Left renal cortex interstitium (tissue), 4 donors: ENCODE measurements at regions not wholly inside any gene's neighbourhood (a gene's known extent, or its start where the extent isn't known, plus 50 kb on each side); places are given as distances from the start of the nearest gene placed in this dataset.

ENCODE experiments used
- DNase-seq, 4 donors: peaks; one replicate each; pipeline ENCODE4 v3.0.0-alpha.2; 2013; ENCODE audit warnings: low read depth in 4 of 4, low spot score in 2 of 4, missing footprints in 1 of 4

DNA sequence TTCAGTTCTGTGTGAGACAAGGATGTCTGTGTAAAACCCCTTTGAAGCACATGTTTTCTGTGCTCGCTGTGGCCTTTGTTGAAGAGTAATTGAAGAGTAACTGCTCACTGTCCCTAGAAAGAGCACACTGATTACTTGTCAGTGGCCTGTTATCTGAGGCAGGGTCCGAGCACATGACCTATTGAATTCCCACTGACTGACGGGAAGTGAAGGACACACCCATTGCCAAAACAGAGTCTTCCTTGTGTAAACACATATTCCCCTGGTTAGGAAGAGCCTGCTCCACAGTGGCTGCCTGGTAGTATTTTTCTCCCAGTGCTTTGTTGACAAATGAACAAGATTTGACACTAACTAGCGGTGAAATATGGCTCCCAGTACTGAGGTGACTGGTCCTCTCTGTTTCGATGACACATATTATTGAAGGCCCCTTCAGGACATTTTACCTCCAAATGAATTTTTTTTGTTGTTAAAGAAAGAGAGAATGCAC is 148.5 kb upstream of the GYPC start:
- DNase-seq = peak in 2 of 4 donors; percentile 12 to 13

- DNase-seq = no peak
Observed at GRCh38 chr2:126510356-126510755, 145.6 kb upstream of the GYPC start.

DNA sequence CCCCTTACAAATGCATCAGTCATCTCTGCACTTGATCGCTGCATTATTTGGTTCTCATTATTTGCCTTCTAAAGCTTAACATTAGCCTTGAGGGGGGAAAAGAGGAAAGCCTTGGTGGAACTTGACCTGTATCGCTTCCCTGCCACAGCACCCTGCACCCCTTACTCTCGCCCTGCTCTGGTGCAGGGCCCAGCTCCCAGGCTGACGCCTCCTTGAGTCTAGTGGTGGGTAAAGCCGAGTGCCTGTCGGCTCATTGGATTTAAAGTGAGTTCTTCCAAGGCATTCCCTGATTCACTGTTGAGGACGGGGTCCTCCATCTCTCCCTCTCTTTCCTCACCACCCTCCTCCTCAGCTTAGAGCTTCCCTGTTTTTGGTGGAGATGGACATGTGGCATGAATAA is 145.0 kb upstream of the GYPC start:
- no peak for DNase-seq

GRCh38 chr2:126512026-126512425 is 143.9 kb upstream of the GYPC start:
- DNase-seq = peak in 2 of 4 donors; percentile 14 to 28

- no peak for DNase-seq
Observed at GRCh38 chr2:126513033-126513432, 142.9 kb upstream of the GYPC start.

GRCh38 chr2:126515471-126515870 is 140.5 kb upstream of the GYPC start:
- DNase-seq = no peak

- no peak for DNase-seq
Observed at GRCh38 chr2:126518196-126518595, 137.8 kb upstream of the GYPC start.

GRCh38 chr2:126527836-126528490 is 128.0 kb upstream of the GYPC start:
- DNase-seq = no peak

GRCh38 chr2:126531029-126531428 is 124.9 kb upstream of the GYPC start:
- DNase-seq = no peak

GRCh38 chr2:126534478-126534877 is 121.5 kb upstream of the GYPC start:
- no peak for DNase-seq

DNA sequence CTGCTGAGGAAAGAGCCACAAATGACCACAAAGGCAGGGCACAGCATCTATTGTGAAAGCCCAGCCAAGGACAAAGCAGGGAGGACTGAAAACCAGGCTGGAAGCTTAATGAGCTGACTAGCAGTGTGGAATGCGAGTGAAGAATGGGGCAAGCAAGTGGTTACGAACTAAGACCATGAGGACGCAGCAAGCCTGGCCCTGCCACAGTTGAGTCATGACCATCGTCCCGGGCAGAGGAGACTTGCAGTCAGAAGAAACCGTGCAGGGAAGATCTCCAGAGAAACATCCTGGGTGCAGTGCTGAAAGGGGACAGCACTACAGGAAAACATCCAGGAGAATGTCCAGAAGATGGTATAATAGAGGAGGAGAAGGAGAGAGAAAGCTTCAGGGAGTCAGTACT is 120.5 kb upstream of the GYPC start:
- DNase-seq = no peak

GRCh38 chr2:126536605-126537200 is 119.3 kb upstream of the GYPC start:
- DNase-seq = no peak

- no peak for DNase-seq
Observed at GRCh38 chr2:126539101-126539500, 116.9 kb upstream of the GYPC start.

DNA sequence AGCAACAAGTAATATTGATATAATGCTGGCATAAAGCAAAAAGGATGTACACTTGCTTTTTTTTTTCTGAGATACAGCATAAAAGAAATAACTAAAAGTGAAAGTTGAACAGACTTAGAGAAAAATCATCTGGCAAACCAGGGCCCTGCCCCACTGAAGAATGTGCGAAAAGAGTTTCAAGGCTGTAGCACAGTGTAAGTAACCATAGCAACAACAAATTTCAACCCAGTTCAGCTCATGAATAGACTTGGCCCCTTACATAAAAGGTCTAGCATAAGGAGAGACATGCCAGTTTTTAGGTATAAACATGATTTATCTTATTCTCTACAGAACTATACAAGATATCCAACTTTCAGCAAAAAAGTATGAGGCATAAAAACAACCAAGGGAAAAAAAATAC is 113.7 kb upstream of the GYPC start:
- no peak for DNase-seq

DNA sequence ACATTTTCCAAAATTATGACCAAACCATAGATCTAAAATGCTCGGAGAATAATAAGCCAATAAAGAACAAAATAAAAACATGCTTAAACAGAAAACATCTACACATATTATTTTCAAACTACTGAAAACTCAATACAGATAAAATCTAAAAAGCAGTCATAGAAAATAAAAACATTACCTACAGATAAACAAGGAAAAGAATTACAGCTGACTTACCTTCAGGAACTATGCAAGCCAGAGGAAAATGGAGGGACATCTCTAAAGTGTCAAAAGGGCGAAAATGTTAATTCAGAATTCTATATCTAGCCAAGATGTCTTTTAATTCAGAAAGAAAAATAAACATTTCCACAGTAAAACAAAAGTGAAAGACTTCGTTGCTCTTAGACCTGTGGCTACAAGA is 112.9 kb upstream of the GYPC start:
- no peak for DNase-seq

DNA sequence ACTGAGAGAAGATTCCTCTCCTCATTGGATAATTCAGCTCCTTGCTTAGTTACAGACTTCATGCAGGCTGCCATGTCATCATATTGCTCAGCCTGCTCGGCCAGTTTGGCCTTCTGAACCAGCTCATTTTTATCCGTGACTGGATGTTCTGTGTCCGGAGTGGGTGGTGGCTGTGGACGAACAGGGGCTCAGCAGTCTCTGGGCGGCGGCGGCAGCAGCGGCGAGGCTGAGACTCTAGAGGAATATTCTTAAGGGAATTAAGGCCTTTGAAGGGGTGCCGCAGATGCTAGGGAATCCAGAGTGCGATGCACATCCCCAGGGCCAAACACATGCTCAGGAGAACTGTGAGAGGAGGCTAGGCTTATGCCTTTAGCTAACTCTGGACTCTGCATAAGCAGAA is 97.9 kb upstream of the GYPC start:
- no peak for DNase-seq

- no peak for DNase-seq
Observed at GRCh38 chr2:126568734-126569133, 87.2 kb upstream of the GYPC start.

DNA sequence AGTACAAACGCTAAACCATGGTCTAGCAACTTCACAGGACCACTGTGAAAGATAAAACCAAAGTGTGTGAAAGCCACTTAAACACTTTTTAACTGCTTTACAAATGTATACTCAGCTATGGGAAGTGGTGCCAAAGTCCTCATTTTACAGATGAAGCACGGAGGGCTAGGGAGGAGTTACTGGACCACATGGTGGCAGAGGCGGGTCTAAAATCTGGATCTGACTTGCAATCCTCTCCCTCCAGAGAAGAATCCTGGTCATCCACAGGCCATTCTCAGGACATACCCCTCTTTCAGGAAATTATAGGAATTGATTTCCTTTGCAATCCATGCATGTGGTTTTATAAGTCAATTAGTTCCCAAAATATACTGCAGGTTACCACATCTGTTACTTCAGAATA is 84.6 kb upstream of the GYPC start:
- no peak for DNase-seq

- DNase-seq = no peak
Observed at GRCh38 chr2:126575631-126576030, 80.3 kb upstream of the GYPC start.

DNA sequence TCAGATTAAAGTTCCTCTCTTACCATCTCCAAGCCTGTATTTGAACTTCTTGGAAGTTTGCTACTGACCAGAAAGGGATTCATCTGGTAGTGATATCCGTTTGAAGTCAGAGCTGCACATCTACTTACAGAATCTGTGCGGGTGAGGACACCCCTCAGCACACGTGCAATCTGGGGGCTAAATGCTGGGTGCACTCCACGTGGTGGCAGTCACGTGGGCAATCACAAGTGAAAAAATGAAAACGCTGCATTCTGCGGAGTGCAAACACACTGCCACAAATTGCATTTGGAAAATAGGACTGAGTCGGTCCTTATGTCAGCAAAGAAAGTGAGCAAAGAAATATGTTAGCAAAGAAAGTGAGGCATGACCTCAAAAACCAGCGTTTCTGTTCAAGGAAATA is 76.1 kb upstream of the GYPC start:
- no peak for DNase-seq

GRCh38 chr2:126586317-126586716 is 69.6 kb upstream of the GYPC start:
- no peak for DNase-seq

DNA sequence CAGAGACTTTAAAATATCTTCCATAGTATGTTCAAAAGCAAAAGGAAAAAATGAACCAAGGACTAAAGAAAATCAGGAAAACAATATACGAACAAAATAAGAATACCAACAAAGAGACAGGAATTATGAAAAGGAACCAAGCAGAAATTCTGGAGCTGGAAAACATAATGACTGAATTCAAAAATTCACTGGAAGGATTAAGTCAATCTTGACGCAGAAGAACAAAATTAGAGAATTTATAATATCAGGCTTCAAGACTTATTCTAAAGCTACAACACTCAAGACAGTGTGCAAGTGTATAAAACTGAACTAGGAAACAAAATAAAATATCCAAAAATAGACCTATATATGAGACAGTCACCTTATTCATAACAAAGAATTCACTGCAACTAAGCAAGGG is 56.9 kb upstream of the GYPC start:
- DNase-seq = no peak

- no peak for DNase-seq
Observed at GRCh38 chr2:126600742-126601141, 55.2 kb upstream of the GYPC start.
